ENCODE measurements at regions not wholly inside any gene's neighbourhood (a gene's known extent, or its start where the extent isn't known, plus 50 kb on each side); places are given as distances from the start of the nearest gene placed in this dataset.
"Not testable (repeated sequence)": the region's sequence is repeated elsewhere in the genome, so short reads cannot be mapped to it uniquely, and the experiment has no call there.

GRCh38 chr12:45490232-45490881 is 239.1 kb upstream of the ARID2 start:
- no peak for DNase-seq (ENCODE audit: low read depth)

GRCh38 chr12:45494279-45494678 is 235.2 kb upstream of the ARID2 start:
- no peak for DNase-seq (ENCODE audit: low read depth)

GRCh38 chr12:45498645-45499044 is 230.9 kb upstream of the ARID2 start:
- DNase-seq (ENCODE audit: low read depth) = no peak

GRCh38 chr12:45502481-45503128 is 226.9 kb upstream of the ARID2 start:
- DNase-seq (ENCODE audit: low read depth) = no peak

GRCh38 chr12:45503899-45504298 is 225.6 kb upstream of the ARID2 start:
- DNase-seq (ENCODE audit: low read depth) = no peak

- no peak for DNase-seq (ENCODE audit: low read depth)
Measured at GRCh38 chr12:45504316-45505010, 225.0 kb upstream of the ARID2 start.

- DNase-seq (ENCODE audit: low read depth) = no peak
Measured at GRCh38 chr12:45509187-45509586, 220.3 kb upstream of the ARID2 start.

- no peak for DNase-seq (ENCODE audit: low read depth)
Measured at GRCh38 chr12:45509621-45510020, 219.9 kb upstream of the ARID2 start.

GRCh38 chr12:45517381-45517780 is 212.1 kb upstream of the ARID2 start:
- no peak for DNase-seq (ENCODE audit: low read depth)

GRCh38 chr12:45518291-45519235 is 210.9 kb upstream of the ARID2 start:
- DNase-seq (ENCODE audit: low read depth) = peak; percentile 9

- no peak for DNase-seq (ENCODE audit: low read depth)
Measured at GRCh38 chr12:45522227-45522626, 207.3 kb upstream of the ARID2 start.

GRCh38 chr12:45526823-45527222 is 202.7 kb upstream of the ARID2 start:
- DNase-seq (ENCODE audit: low read depth) = not testable (repeated sequence)

- DNase-seq (ENCODE audit: low read depth) = no peak
Measured at GRCh38 chr12:45532113-45532512, 197.4 kb upstream of the ARID2 start.

- DNase-seq (ENCODE audit: low read depth) = no peak
Measured at GRCh38 chr12:45535610-45536180, 193.8 kb upstream of the ARID2 start.

GRCh38 chr12:45536284-45536683 is 193.2 kb upstream of the ARID2 start:
- no peak for DNase-seq (ENCODE audit: low read depth)

GRCh38 chr12:45540661-45541341 is 188.7 kb upstream of the ARID2 start:
- DNase-seq (ENCODE audit: low read depth) = no peak

GRCh38 chr12:45543887-45544286 is 185.6 kb upstream of the ARID2 start:
- DNase-seq (ENCODE audit: low read depth) = peak; percentile 17

- no peak for DNase-seq (ENCODE audit: low read depth)
Measured at GRCh38 chr12:45546545-45546944, 183.0 kb upstream of the ARID2 start.

- DNase-seq (ENCODE audit: low read depth) = no peak
Measured at GRCh38 chr12:45547132-45547531, 182.4 kb upstream of the ARID2 start.

GRCh38 chr12:45547822-45548221 is 181.7 kb upstream of the ARID2 start:
- no peak for DNase-seq (ENCODE audit: low read depth)

- DNase-seq (ENCODE audit: low read depth) = no peak
Measured at GRCh38 chr12:45548426-45548825, 181.1 kb upstream of the ARID2 start.

Measured in stimulated activated CD8-positive, alpha-beta memory T cell treated with anti-CD3 and anti-CD28 coated beads, Interleukin-15, amount 100 ng/mL, for 1 hour (primary cell).